ENCODE measurements at regions not wholly inside any gene's neighbourhood (a gene's known extent, or its start where the extent isn't known, plus 50 kb on each side); places are given as distances from the start of the nearest gene placed in this dataset.

DNA sequence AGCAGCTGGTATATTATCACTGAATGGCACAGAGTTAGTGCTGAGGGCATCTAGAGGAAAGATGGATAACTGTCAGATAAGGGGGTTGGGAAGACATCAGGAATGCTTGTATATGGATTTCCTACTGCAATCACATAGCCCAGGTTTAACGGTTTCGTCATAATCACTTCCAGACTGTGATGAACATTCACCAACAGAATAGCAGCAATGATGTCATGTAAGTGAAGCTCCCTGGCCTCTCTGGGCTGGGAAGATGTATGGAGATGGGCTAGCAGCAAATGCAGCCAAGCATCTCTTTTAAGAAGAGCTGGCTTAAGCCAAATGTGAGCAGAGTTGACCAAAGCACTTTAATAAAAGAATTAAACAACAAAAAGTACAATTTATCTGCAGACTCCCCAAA lies 714.6 kb downstream of the GALC start:
- TF ChIP-seq, protein P1, sequence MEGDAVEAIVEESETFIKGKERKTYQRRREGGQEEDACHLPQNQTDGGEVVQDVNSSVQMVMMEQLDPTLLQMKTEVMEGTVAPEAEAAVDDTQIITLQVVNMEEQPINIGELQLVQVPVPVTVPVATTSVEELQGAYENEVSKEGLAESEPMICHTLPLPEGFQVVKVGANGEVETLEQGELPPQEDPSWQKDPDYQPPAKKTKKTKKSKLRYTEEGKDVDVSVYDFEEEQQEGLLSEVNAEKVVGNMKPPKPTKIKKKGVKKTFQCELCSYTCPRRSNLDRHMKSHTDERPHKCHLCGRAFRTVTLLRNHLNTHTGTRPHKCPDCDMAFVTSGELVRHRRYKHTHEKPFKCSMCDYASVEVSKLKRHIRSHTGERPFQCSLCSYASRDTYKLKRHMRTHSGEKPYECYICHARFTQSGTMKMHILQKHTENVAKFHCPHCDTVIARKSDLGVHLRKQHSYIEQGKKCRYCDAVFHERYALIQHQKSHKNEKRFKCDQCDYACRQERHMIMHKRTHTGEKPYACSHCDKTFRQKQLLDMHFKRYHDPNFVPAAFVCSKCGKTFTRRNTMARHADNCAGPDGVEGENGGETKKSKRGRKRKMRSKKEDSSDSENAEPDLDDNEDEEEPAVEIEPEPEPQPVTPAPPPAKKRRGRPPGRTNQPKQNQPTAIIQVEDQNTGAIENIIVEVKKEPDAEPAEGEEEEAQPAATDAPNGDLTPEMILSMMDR (IDR thresholded peaks at IDR 0.05; ENCODE audit: low read depth, low read length, missing control alignments): no peak
- no peak for DNase-seq (ENCODE audit: low read depth)
- in situ Hi-C loops (cut with HindIII; ENCODE audit: low sequenced_read_pairs): no loop called here
- H3K4me3 ChIP-seq (ENCODE audit: low read depth, low read length): no peak overlapping the region

DNA sequence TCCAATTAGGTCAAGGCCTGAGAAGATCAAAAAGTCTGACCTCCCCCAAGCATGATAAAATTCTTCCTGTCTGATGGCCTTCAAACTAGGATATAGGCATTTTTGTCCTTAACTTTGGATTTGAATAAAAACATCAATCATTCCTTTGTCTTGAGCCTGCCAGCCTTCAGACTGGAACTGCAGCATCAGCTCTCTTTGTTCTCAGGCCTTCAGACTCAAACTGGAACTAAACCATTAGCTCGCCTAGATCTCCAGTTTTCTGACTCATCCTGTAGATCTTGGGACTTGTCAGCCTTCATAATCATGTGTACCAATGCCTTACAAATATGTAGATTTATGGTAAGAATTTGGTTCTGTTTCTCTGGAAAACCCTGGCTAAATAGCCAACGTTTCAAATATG lies 721.7 kb downstream of the GALC start:
- DNase-seq (ENCODE audit: low read depth): no peak
- in situ Hi-C loops (cut with HindIII; ENCODE audit: low sequenced_read_pairs): no loop called here
- no peak overlapping the region for H3K4me3 ChIP-seq (ENCODE audit: low read depth, low read length)
- TF ChIP-seq, protein P1 (IDR thresholded peaks at IDR 0.05; ENCODE audit: low read depth, low read length, missing control alignments): no peak

DNA sequence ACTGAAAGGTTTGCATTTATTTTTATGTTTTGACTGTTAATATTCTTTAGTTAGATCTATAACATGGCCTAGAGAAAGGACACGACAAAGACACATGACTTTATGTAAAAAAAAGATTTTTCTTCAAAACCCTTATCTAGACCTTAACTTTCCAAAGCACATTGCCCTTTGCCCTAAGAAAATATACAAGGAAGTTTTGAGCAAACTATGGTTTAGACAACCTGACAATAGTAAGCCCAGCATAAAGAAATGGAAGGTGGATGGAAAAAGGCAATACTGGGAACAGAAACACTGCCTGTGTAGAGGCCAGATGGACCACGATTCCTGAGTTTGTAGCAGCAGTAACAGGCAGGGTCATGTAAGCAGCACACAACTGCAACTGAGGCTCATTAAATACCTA lies 724.0 kb downstream of the GALC start:
- DNase-seq (ENCODE audit: low read depth): no peak
- TF ChIP-seq, protein P1 (IDR thresholded peaks at IDR 0.05; ENCODE audit: low read depth, low read length, missing control alignments): no peak
- H3K4me3 ChIP-seq (ENCODE audit: low read depth, low read length): no peak overlapping the region
- in situ Hi-C loops (cut with HindIII; ENCODE audit: low sequenced_read_pairs): no loop called here

DNA sequence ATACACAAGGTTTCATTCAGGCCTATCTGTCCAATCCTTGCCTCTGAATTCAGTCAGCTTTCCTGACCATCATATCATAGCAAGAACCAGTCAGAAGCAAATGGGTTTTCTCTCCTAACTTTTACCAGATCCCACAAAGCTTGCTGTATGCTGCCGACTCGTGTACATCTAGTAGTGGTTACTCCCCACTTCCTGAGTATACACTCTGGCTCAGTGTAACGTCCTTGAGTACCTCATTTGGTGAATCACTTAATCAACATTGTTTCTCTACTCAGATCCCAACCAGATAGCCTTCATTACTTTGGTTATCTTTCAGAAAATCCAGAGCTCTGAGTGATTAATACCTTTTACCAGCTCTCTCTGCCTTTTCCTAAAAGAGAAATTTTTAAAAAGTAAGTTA lies 728.2 kb downstream of the GALC start:
- TF ChIP-seq, protein P1 (IDR thresholded peaks at IDR 0.05; ENCODE audit: low read depth, low read length, missing control alignments): no peak
- H3K4me3 ChIP-seq (ENCODE audit: low read depth, low read length): no peak overlapping the region
- DNase-seq (ENCODE audit: low read depth): no peak
- in situ Hi-C loops (cut with HindIII; ENCODE audit: low sequenced_read_pairs): no loop called here

DNA sequence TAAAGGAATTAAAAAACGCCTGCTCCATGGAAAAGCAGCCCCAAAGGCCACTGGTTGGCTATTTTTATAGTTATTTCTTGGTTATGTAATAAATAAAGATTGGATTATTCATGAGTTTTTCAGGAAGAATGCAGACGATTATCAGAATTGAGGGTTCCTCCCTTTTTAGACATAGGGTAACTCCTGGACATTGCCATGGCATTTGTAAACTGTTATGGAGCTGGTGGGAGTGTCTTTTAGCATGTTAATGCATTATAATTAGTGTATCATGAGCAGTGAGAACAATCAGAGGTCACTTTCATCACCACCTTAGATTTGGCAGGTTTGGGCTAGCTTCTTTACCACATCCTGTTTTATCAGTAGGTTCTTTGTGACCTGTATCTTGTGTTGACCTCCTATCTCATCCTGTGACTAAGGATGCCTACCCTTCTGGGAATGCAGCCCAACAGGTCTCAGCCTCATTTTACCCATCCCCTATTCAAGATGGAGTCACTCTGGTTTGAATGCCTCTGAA lies 728.7 kb downstream of the GALC start:
- TF ChIP-seq, protein P1 (IDR thresholded peaks at IDR 0.05; ENCODE audit: low read depth, low read length, missing control alignments): no peak
- DNase-seq (ENCODE audit: low read depth): no peak
- H3K4me3 ChIP-seq (ENCODE audit: low read depth, low read length): no peak overlapping the region
- in situ Hi-C loops (cut with HindIII; ENCODE audit: low sequenced_read_pairs): no loop called here

DNA sequence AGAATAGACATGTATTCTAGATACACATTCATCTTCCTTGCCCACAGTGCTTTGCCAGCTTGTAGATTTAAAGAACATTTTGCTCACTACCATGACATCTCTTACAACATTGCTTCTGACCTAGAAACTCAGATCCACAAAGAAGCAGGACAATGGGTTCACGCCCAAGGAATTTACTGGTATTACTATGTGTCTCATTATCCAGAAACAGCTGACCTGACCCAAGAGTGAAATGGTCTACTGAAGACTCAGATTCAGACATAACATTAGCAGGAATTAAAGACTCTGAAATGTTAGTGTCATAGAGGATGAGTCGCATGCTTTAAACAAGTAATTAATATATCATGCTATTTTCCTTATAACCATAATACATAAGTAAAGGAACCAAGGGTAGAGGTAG lies 731.4 kb downstream of the GALC start:
- DNase-seq (ENCODE audit: low read depth): no peak
- in situ Hi-C loops (cut with HindIII; ENCODE audit: low sequenced_read_pairs): no loop called here
- TF ChIP-seq, protein P1 (IDR thresholded peaks at IDR 0.05; ENCODE audit: low read depth, low read length, missing control alignments): no peak
- no peak overlapping the region for H3K4me3 ChIP-seq (ENCODE audit: low read depth, low read length)

DNA sequence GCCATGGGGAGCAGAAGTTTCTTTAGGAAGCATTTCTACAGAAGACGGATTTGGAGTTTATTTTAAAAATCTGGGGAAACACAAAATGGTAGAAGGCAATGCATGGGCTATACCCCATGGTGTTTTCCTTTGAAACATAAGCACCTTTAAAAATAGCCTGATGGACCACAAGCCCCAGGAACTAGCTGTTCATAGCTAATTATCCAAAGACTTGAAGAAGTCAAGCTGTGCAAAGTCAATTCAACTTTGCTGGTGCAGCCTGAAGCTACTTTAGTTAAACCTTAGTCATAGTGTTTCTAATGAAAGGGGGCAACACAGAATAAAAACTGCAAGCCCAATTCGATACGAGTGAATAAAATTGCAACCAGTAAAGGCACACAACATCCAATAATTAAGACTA lies 732.5 kb downstream of the GALC start:
- in situ Hi-C loops (cut with HindIII; ENCODE audit: low sequenced_read_pairs): no loop called here
- TF ChIP-seq, protein P1 (IDR thresholded peaks at IDR 0.05; ENCODE audit: low read depth, low read length, missing control alignments): no peak
- DNase-seq (ENCODE audit: low read depth): no peak
- H3K4me3 ChIP-seq (ENCODE audit: low read depth, low read length): no peak overlapping the region

Data from astrocyte of the cerebellum (primary cell).